ENCODE measurements at regions not wholly inside any gene's neighbourhood (a gene's known extent, or its start where the extent isn't known, plus 50 kb on each side); places are given as distances from the start of the nearest gene placed in this dataset.

DNA sequence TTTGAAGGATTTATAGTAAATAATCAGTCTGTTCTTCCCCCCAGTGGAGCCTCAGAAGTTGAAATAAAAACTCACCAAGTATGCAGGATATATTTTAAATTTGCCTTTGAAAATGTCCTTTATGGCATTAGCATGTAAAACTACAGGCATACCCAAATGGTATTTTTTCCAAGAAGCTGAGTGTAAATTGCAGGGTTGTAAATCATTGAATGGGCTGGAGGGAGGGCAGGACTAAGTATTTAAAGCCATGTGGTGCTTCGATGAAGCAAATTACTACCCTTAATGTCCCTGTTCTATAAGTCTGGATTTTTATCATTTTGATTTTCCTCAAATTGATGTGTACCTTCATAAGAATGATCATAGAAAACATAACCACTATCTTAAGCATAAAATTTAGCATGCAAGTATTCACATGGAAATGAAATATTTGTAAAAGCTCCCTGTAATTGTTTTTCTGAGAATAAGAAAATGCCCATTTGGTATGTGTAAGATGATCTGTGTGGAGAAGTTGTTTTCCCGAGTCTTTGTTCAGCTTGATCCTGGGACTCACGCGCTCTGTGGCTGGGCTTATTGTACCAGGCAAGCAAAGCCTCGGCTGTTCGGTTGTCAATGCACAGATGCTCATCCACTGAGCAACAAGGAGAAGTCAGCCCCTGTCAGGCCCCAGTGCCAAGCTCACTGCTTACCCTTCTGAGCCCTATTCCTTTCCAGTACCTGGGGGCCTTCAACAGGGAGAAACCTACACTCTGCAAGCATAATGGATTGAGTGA lies 66.7 kb downstream of the CD164 start:
- 87% methylated on average over 4 of the region's 6 CpGs for WGBS (ENCODE audit: insufficient coverage, low coverage, low lambda C conversion rate, missing lambda C conversion rate)
- Histone ChIP-seq H3K36me3 (no peaks in the 10 kb centered on the region), H3K27ac (peak overlapping the region in 1 of 3 donors; percentile 78), H3K27me3 (no peaks in the 10 kb centered on the region), H3K4me1 (peaks cover 0 to 35% (median 15%) of the 10 kb centered on the region in 4 donors), H3K4me3 (no peak overlapping the region), H3K9me3 (no peaks in the 10 kb centered on the region)
- intact Hi-C loops (cut with DNase I), result no loop called here
- DNase-seq (no peak), ATAC-seq (no peak)
- TF ChIP-seq, protein P1, sequence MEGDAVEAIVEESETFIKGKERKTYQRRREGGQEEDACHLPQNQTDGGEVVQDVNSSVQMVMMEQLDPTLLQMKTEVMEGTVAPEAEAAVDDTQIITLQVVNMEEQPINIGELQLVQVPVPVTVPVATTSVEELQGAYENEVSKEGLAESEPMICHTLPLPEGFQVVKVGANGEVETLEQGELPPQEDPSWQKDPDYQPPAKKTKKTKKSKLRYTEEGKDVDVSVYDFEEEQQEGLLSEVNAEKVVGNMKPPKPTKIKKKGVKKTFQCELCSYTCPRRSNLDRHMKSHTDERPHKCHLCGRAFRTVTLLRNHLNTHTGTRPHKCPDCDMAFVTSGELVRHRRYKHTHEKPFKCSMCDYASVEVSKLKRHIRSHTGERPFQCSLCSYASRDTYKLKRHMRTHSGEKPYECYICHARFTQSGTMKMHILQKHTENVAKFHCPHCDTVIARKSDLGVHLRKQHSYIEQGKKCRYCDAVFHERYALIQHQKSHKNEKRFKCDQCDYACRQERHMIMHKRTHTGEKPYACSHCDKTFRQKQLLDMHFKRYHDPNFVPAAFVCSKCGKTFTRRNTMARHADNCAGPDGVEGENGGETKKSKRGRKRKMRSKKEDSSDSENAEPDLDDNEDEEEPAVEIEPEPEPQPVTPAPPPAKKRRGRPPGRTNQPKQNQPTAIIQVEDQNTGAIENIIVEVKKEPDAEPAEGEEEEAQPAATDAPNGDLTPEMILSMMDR (IDR thresholded peaks at IDR 0.05), result no peak
- no peak for TF ChIP-seq POLR2A (IDR thresholded peaks at IDR 0.05)

DNA sequence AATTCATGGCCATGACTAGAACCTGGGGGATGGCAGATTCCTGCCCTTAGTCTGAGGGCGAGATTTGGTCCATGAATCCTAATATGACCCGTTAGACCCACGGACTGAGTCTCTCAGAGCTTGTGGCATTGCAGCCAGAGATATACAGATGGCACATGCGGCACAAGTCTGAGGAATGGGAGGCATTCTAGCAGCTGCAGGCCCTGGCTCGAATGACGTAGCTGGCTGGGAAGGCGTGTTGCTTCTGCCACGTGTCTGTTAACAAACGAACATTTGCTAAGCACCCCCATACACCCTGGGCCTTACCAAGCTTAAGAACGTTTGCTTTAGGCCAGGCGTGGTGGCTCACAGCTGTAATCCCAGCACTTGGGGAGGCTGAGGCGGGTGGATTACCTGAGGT lies 68.0 kb downstream of the CD164 start:
- H3K36me3 ChIP-seq, result no peaks in the 10 kb centered on the region
- no peak for TF ChIP-seq POLR2A (IDR thresholded peaks at IDR 0.05)
- intact Hi-C loops (cut with DNase I), result no loop called here
- no peaks in the 10 kb centered on the region for H3K27me3 ChIP-seq
- no peaks in the 10 kb centered on the region for H3K9me3 ChIP-seq
- DNase-seq (no peak), ATAC-seq (no peak)
- no peak overlapping the region for H3K27ac ChIP-seq
- 91% methylated on average over 8 of the region's 12 CpGs for WGBS (ENCODE audit: insufficient coverage, low coverage, low lambda C conversion rate, missing lambda C conversion rate)
- no peak overlapping the region for H3K4me3 ChIP-seq
- peaks cover 0 to 35% (median 15%) of the 10 kb centered on the region in 4 donors for H3K4me1 ChIP-seq

DNA sequence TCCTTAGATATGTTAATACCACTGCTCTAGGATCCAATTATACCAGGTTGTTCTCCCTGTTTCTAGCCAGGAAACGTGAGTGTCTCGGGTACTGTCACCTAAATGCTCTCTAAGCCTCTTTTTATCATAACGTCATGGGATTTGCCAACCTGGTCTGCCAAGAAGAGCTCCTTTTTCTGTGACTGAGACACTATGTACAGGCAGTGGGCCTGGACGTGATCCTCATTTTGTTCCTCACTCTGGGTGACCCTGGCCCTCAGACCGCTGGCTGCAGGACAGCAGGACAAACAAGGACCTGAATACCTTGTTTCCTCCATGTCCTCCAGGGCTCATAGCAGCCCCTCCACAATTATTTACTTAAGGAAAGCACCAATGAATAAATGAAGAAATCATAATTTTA lies 69.1 kb downstream of the CD164 start:
- Histone ChIP-seq H3K27ac (peak overlapping the region in 1 of 3 donors; percentile 49), H3K36me3 (no peaks in the 10 kb centered on the region), H3K9me3 (no peaks in the 10 kb centered on the region), H3K27me3 (no peaks in the 10 kb centered on the region), H3K4me3 (no peak overlapping the region), H3K4me1 (peaks cover 0 to 24% (median 10%) of the 10 kb centered on the region in 4 donors)
- ATAC-seq (peak in 3 of 4 donors; percentile 8 to 64 (median 53)), DNase-seq (peak in 1 of 3 donors; percentile 51)
- WGBS (ENCODE audit: insufficient coverage, low coverage, low lambda C conversion rate, missing lambda C conversion rate), result 68% methylated on average over 5 of the region's 5 CpGs
- intact Hi-C loops (cut with DNase I), result no loop called here
- TF ChIP-seq, protein P1 (IDR thresholded peaks at IDR 0.05), result no peak

DNA sequence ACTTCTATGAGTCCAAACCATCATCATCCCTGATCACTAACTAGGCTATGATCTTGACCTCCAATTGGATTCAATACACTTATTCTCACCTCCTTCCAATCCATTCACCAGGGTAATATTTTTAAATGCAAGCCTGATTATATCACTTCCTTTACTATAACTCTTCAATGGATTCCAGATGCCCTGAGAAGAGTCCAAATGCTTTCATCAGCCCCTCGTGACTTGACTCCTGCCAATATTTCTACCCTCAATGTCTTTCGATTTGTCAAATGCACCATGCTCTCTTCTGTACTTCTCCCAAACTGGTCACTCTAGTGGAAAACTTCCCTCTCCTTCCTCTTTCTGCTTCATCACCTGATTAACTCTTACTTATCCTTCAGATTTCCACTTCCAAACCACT lies 70.8 kb downstream of the CD164 start:
- no peak for TF ChIP-seq POLR2A (IDR thresholded peaks at IDR 0.05)
- TF ChIP-seq, protein P1 (IDR thresholded peaks at IDR 0.05), result no peak
- H3K9me3 ChIP-seq, result no peaks in the 10 kb centered on the region
- no peak overlapping the region for H3K27ac ChIP-seq
- DNase-seq (no peak), ATAC-seq (no peak)
- peaks cover 0 to 7% (median under 1%) of the 10 kb centered on the region in 4 donors for H3K4me1 ChIP-seq
- WGBS (ENCODE audit: insufficient coverage, low coverage, low lambda C conversion rate, missing lambda C conversion rate), result 72% methylated on average over 2 of the region's 2 CpGs
- intact Hi-C loops (cut with DNase I), result no loop called here
- H3K27me3 ChIP-seq, result no peaks in the 10 kb centered on the region
- H3K36me3 ChIP-seq, result no peaks in the 10 kb centered on the region
- H3K4me3 ChIP-seq, result no peak overlapping the region

DNA sequence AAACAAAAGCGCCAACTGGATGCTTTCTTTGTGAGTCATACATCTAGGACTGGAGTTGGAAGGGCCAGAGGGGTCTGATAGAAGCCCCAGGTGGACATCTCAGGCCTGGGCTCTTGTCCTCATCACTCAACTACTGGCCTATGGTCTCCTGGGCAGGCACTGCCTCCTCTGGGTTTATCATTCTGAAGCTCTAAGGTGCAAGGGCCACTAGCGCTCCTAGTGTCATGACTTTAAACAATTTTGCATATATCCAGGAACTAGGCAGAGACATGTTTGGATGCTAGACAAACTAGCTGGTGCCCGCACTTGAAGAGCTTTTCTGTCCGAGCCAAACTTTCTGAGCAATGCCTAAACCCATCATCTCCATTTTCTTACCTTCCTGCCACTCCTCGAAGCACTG lies 72.3 kb downstream of the CD164 start:
- ATAC-seq (no peak), DNase-seq (no peak)
- 62% methylated on average over 2 of the region's 5 CpGs for WGBS (ENCODE audit: insufficient coverage, low coverage, low lambda C conversion rate, missing lambda C conversion rate)
- peaks cover 0 to 5% (median 0%) of the 10 kb centered on the region in 4 donors for H3K4me1 ChIP-seq
- intact Hi-C loops (cut with DNase I), result no loop called here
- no peak overlapping the region for H3K27ac ChIP-seq
- TF ChIP-seq POLR2A (IDR thresholded peaks at IDR 0.05), result no peak
- TF ChIP-seq, protein P1 (IDR thresholded peaks at IDR 0.05), result no peak
- no peaks in the 10 kb centered on the region for H3K36me3 ChIP-seq
- no peak overlapping the region for H3K4me3 ChIP-seq
- no peaks in the 10 kb centered on the region for H3K9me3 ChIP-seq
- no peaks in the 10 kb centered on the region for H3K27me3 ChIP-seq
